ENCODE measurements at regions not wholly inside any gene's neighbourhood (a gene's known extent, or its start where the extent isn't known, plus 50 kb on each side); places are given as distances from the start of the nearest gene placed in this dataset.
"Not testable (repeated sequence)": the region's sequence is repeated elsewhere in the genome, so short reads cannot be mapped to it uniquely, and the experiment has no call there.

DNA sequence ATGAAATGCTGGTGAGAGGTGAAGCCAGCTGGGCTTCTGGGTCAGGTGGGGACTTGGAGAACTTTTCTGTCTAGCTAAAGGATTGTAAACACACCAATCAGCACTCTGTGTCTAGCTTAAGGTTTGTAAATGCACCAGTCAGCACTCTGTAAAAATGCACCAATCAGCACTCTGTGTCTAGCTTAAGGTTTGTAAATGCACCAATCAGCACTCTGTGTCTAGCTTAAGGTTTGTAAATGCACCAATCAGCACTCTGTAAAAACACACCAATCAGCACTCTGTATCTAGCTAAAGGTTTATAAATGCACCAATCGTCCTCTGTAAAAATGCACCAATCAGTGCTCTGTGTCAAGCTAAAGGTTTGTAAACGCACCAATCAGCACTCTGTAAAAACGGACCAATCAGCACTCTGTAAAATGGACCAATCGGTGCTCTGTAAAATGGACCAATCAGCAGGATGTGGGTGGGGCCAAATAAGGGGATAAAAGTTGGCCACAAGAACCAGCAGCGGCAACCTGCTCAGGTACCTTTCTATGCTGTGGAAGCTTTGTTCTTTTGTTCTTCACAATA lies 127.4 kb downstream of the COPRS start:
- not testable (repeated sequence) for H2BK15ac ChIP-seq (replicated peaks; ENCODE audit: low read depth); H2BK120ac ChIP-seq (ENCODE audit: low read depth, low read length); H3K36me3 ChIP-seq (ENCODE audit: control insufficient read depth, insufficient read depth, low read length); DNase-seq; H2AK5ac ChIP-seq (ENCODE audit: low read length); H3K4me3 ChIP-seq (ENCODE audit: low read length); H3K27ac ChIP-seq (ENCODE audit: low read depth, low read length); H3K4me2 ChIP-seq (ENCODE audit: low read length); H4K8ac ChIP-seq (ENCODE audit: low read depth, low read length); H3K56ac ChIP-seq (ENCODE audit: low read length); H3K79me1 ChIP-seq (ENCODE audit: low read length); H3K23ac ChIP-seq (ENCODE audit: low read length); H3K27me3 ChIP-seq (ENCODE audit: insufficient read depth, low read length, poor library complexity); H4K5ac ChIP-seq (ENCODE audit: low read length); H3K4ac ChIP-seq (ENCODE audit: low read depth, low read length); H2BK5ac ChIP-seq (ENCODE audit: low read length); H3K4me1 ChIP-seq (ENCODE audit: control insufficient read depth, low read depth, low read length); H3K79me2 ChIP-seq (ENCODE audit: control insufficient read depth, insufficient read depth, low read length); H3K9ac ChIP-seq (ENCODE audit: low read length); H3K18ac ChIP-seq (ENCODE audit: low read length)
- WGBS (ENCODE audit: extremely low coverage, insufficient coverage, low lambda C conversion rate): no CpG with 5 or more reads among the region's 5 CpGs

DNA sequence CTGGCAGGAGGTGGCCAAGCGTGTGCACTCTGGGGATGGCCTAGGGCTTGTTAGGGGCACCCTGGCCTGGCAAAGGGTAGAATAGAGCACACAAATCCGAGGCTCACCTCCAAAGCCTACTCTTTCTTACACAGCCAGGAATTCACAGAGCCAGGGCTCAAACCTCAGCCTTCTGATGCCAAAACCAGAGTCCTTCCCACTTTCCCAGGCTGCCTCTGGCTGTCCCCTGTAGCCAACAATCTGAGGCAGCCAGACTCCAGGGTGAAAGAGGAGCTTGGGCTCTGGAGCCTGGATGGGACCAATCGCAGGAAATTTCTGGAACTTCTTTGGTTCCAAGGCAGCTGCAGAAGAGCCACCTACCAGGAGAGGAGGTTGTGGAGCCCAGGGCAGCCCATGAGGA lies 127.9 kb downstream of the COPRS start:
- H3K4ac ChIP-seq (ENCODE audit: low read depth, low read length): no peak overlapping the region
- H3K23ac ChIP-seq (ENCODE audit: low read length): no peak overlapping the region
- H2BK15ac ChIP-seq (replicated peaks; ENCODE audit: low read depth): no peak overlapping the region
- WGBS (ENCODE audit: extremely low coverage, insufficient coverage, low lambda C conversion rate): no CpG with 5 or more reads among the region's 3 CpGs
- no peak overlapping the region for H2BK5ac ChIP-seq (ENCODE audit: low read length)
- no peaks in the 10 kb centered on the region for H3K79me2 ChIP-seq (ENCODE audit: control insufficient read depth, insufficient read depth, low read length)
- H2BK120ac ChIP-seq (ENCODE audit: low read depth, low read length): no peak overlapping the region
- DNase-seq: no peak
- no peak overlapping the region for H3K27ac ChIP-seq (ENCODE audit: low read depth, low read length)
- no peaks in the 10 kb centered on the region for H3K79me1 ChIP-seq (ENCODE audit: low read length)
- no peak overlapping the region for H4K8ac ChIP-seq (ENCODE audit: low read depth, low read length)
- no peaks in the 10 kb centered on the region for H3K4me1 ChIP-seq (ENCODE audit: control insufficient read depth, low read depth, low read length)
- no peak overlapping the region for H4K5ac ChIP-seq (ENCODE audit: low read length)
- H2AK5ac ChIP-seq (ENCODE audit: low read length): no peak overlapping the region
- no peak overlapping the region for H3K56ac ChIP-seq (ENCODE audit: low read length)
- H3K27me3 ChIP-seq (ENCODE audit: insufficient read depth, low read length, poor library complexity): no peaks in the 10 kb centered on the region
- no peak overlapping the region for H3K4me2 ChIP-seq (ENCODE audit: low read length)
- no peaks in the 10 kb centered on the region for H3K36me3 ChIP-seq (ENCODE audit: control insufficient read depth, insufficient read depth, low read length)
- no peak overlapping the region for H3K18ac ChIP-seq (ENCODE audit: low read length)
- H3K9ac ChIP-seq (ENCODE audit: low read length): no peak overlapping the region
- H3K4me3 ChIP-seq (ENCODE audit: low read length): no peak overlapping the region

DNA sequence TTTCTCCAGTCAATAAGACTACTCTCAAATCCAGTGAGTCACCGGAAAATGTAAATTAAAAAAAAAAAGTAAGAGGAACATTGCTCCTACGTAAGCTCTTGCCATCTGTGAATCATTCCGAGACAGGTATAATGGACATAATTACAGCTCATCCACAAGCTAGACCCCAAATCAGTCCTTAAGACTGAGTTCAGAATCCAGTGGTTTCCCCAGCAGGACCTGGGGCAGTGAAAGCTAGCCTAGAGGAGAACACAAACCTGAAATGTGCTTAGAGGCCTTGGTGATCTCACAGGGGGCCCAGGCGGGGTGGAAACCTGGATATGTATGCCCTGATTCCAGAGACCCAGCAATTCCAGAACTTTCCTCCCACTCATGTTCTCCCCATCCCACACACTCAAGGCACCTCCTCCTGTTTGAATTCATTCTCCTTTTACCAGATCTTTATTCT lies 132.0 kb downstream of the COPRS start:
- no peak for DNase-seq
- Histone ChIP-seq H3K56ac (ENCODE audit: low read length) (no peak overlapping the region), H2BK120ac (ENCODE audit: low read depth, low read length) (no peak overlapping the region), H3K79me1 (ENCODE audit: low read length) (no peaks in the 10 kb centered on the region), H3K79me2 (ENCODE audit: control insufficient read depth, insufficient read depth, low read length) (no peaks in the 10 kb centered on the region), H3K4me3 (ENCODE audit: low read length) (no peak overlapping the region), H3K36me3 (ENCODE audit: control insufficient read depth, insufficient read depth, low read length) (no peaks in the 10 kb centered on the region), H3K4me2 (ENCODE audit: low read length) (no peak overlapping the region), H2BK5ac (ENCODE audit: low read length) (no peak overlapping the region), H3K4me1 (ENCODE audit: control insufficient read depth, low read depth, low read length) (no peaks in the 10 kb centered on the region), H3K18ac (ENCODE audit: low read length) (no peak overlapping the region), H4K8ac (ENCODE audit: low read depth, low read length) (no peak overlapping the region), H2BK15ac (replicated peaks; ENCODE audit: low read depth) (no peak overlapping the region), H2AK5ac (ENCODE audit: low read length) (no peak overlapping the region), H3K27ac (ENCODE audit: low read depth, low read length) (no peak overlapping the region), H3K4ac (ENCODE audit: low read depth, low read length) (no peak overlapping the region), H3K27me3 (ENCODE audit: insufficient read depth, low read length, poor library complexity) (no peaks in the 10 kb centered on the region), H3K9ac (ENCODE audit: low read length) (no peak overlapping the region), H4K5ac (ENCODE audit: low read length) (no peak overlapping the region), H3K23ac (ENCODE audit: low read length) (no peak overlapping the region)
- WGBS (ENCODE audit: extremely low coverage, insufficient coverage, low lambda C conversion rate): no CpG with 5 or more reads among the region's 4 CpGs

DNA sequence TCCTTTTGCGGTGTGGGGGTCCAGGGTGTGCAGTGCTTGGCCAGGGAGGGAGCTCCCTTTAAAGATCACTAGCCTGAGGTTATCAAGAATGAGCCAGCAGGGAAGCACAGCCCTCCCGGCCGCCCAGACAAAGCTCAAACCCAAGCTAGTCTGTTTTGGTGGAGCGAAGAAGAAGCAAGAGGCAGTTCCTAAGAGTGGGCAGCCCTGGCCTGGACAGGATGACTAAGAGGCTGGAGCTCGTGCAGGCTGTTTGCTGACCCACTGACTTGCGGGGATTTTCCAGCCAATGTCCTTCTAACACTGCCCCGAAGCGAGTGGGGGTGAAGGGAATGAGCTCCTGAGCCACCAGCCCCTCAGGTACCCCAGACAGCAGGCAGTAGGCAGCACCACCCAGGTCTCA lies 134.4 kb downstream of the COPRS start:
- no peak overlapping the region for H2BK15ac ChIP-seq (replicated peaks; ENCODE audit: low read depth)
- no peaks in the 10 kb centered on the region for H3K27me3 ChIP-seq (ENCODE audit: insufficient read depth, low read length, poor library complexity)
- no peak for DNase-seq
- no peaks in the 10 kb centered on the region for H3K79me2 ChIP-seq (ENCODE audit: control insufficient read depth, insufficient read depth, low read length)
- H3K79me1 ChIP-seq (ENCODE audit: low read length): no peaks in the 10 kb centered on the region
- H3K9ac ChIP-seq (ENCODE audit: low read length): no peak overlapping the region
- no peaks in the 10 kb centered on the region for H3K36me3 ChIP-seq (ENCODE audit: control insufficient read depth, insufficient read depth, low read length)
- H3K4ac ChIP-seq (ENCODE audit: low read depth, low read length): no peak overlapping the region
- H3K56ac ChIP-seq (ENCODE audit: low read length): no peak overlapping the region
- H2BK120ac ChIP-seq (ENCODE audit: low read depth, low read length): no peak overlapping the region
- no peak overlapping the region for H2BK5ac ChIP-seq (ENCODE audit: low read length)
- H3K27ac ChIP-seq (ENCODE audit: low read depth, low read length): no peak overlapping the region
- H4K5ac ChIP-seq (ENCODE audit: low read length): no peak overlapping the region
- no peak overlapping the region for H2AK5ac ChIP-seq (ENCODE audit: low read length)
- no peak overlapping the region for H4K8ac ChIP-seq (ENCODE audit: low read depth, low read length)
- no peak overlapping the region for H3K23ac ChIP-seq (ENCODE audit: low read length)
- H3K4me1 ChIP-seq (ENCODE audit: control insufficient read depth, low read depth, low read length): no peaks in the 10 kb centered on the region
- no peak overlapping the region for H3K4me3 ChIP-seq (ENCODE audit: low read length)
- no peak overlapping the region for H3K4me2 ChIP-seq (ENCODE audit: low read length)
- no CpG with 5 or more reads among the region's 8 CpGs for WGBS (ENCODE audit: extremely low coverage, insufficient coverage, low lambda C conversion rate)
- H3K18ac ChIP-seq (ENCODE audit: low read length): no peak overlapping the region

DNA sequence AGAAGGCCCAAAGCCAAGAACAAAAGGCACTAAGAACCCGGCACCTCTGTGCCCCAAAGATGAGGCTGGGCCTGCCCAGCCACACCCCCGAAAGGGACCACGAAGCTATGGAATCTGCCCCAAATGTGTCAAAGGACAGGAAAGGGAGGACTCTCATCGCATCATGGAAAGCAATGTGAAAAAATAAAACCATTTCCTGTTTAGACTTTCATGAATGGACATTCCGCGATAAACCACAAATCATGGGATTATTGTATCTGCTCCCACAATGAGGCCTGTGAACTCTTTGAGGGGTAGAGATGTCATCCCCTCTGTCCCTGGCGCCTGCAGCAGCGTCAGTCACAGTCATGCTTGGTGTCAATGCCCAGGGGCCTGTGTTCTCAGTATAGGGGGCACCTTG lies 135.0 kb downstream of the COPRS start:
- Histone ChIP-seq H4K5ac (ENCODE audit: low read length) (no peak overlapping the region), H3K79me1 (ENCODE audit: low read length) (no peaks in the 10 kb centered on the region), H3K23ac (ENCODE audit: low read length) (no peak overlapping the region), H3K4me3 (ENCODE audit: low read length) (no peak overlapping the region), H3K18ac (ENCODE audit: low read length) (no peak overlapping the region), H3K27ac (ENCODE audit: low read depth, low read length) (no peak overlapping the region), H3K79me2 (ENCODE audit: control insufficient read depth, insufficient read depth, low read length) (no peaks in the 10 kb centered on the region), H3K9ac (ENCODE audit: low read length) (no peak overlapping the region), H3K4me2 (ENCODE audit: low read length) (no peak overlapping the region), H3K4me1 (ENCODE audit: control insufficient read depth, low read depth, low read length) (no peaks in the 10 kb centered on the region), H3K27me3 (ENCODE audit: insufficient read depth, low read length, poor library complexity) (no peaks in the 10 kb centered on the region), H2AK5ac (ENCODE audit: low read length) (no peak overlapping the region), H3K36me3 (ENCODE audit: control insufficient read depth, insufficient read depth, low read length) (no peaks in the 10 kb centered on the region), H3K4ac (ENCODE audit: low read depth, low read length) (no peak overlapping the region), H2BK15ac (replicated peaks; ENCODE audit: low read depth) (no peak overlapping the region), H4K8ac (ENCODE audit: low read depth, low read length) (no peak overlapping the region), H2BK120ac (ENCODE audit: low read depth, low read length) (no peak overlapping the region), H2BK5ac (ENCODE audit: low read length) (no peak overlapping the region), H3K56ac (ENCODE audit: low read length) (no peak overlapping the region)
- no CpG with 5 or more reads among the region's 8 CpGs for WGBS (ENCODE audit: extremely low coverage, insufficient coverage, low lambda C conversion rate)
- DNase-seq: no peak

Data from mesendoderm (in vitro differentiated cells).